Mesothelial cell of epicardium (in vitro differentiated cells): ENCODE measurements at regions not wholly inside any gene's neighbourhood (a gene's known extent, or its start where the extent isn't known, plus 50 kb on each side); places are given as distances from the start of the nearest gene placed in this dataset.

Experiments
- DNase-seq, 2 experiments: peaks; one replicate each; pipeline ENCODE4 v3.0.0; 2021; ENCODE audit warnings: low spot score in 2 of 2; ENCODE audit not compliant: unreplicated experiment in 2 of 2
- H3K27ac Mint-ChIP-seq: 2 replicates; pipeline ENCODE4 v1.8.0; 2021; ENCODE audit warnings: mixed read lengths
- H3K27me3 Mint-ChIP-seq: 2 replicates; pipeline ENCODE4 v1.8.0; 2021; ENCODE audit warnings: low read depth, mixed read lengths
- H3K36me3 Mint-ChIP-seq: 2 replicates; pipeline ENCODE4 v1.8.0; 2021; ENCODE audit warnings: mixed read lengths
- H3K4me1 Mint-ChIP-seq: 2 replicates; pipeline ENCODE4 v1.8.0; 2021; ENCODE audit warnings: mixed read lengths
- H3K4me3 Mint-ChIP-seq: 2 replicates; pipeline ENCODE4 v1.8.0; 2021; ENCODE audit warnings: mild to moderate bottlenecking, moderate library complexity, mixed read lengths
- H3K9me3 Mint-ChIP-seq: 2 replicates; pipeline ENCODE4 v1.8.0; 2021; ENCODE audit warnings: mixed read lengths
- CTCF ChIP-seq: fragments of 200-600 bp; sonication (generic); IDR thresholded peaks from one replicate; pipeline ENCODE4 v1.5.0; 2021; ENCODE audit warnings: antibody characterized with exemption; ENCODE audit not compliant: unreplicated experiment

- H3K4me3 Mint-ChIP-seq = no peak overlapping the region
- no peak overlapping the region for H3K27ac Mint-ChIP-seq
- no peak for TF ChIP-seq CTCF
- H3K4me1 Mint-ChIP-seq = peaks cover 7% of the 10 kb centered on the region
- peaks cover 16% of the 10 kb centered on the region for H3K9me3 Mint-ChIP-seq
- DNase-seq = no peak
- H3K27me3 Mint-ChIP-seq = no peaks in the 10 kb centered on the region
- H3K36me3 Mint-ChIP-seq = no peaks in the 10 kb centered on the region
Measured at GRCh38 chr5:71977311-71977710, 130.0 kb upstream of the MAP1B start.

GRCh38 chr5:71978216-71978615 is 129.1 kb upstream of the MAP1B start:
- Mint-ChIP-seq H3K27me3 (no peaks in the 10 kb centered on the region), H3K36me3 (no peaks in the 10 kb centered on the region), H3K27ac (no peak overlapping the region), H3K9me3 (peaks cover 25% of the 10 kb centered on the region), H3K4me1 (peaks cover 7% of the 10 kb centered on the region), H3K4me3 (no peak overlapping the region)
- DNase-seq = no peak
- TF ChIP-seq CTCF = no peak

- Mint-ChIP-seq H3K27ac (no peak overlapping the region), H3K36me3 (no peaks in the 10 kb centered on the region), H3K4me1 (no peaks in the 10 kb centered on the region), H3K9me3 (peaks cover 33% of the 10 kb centered on the region), H3K27me3 (no peaks in the 10 kb centered on the region), H3K4me3 (no peak overlapping the region)
- no peak for DNase-seq
- TF ChIP-seq CTCF = no peak
Measured at GRCh38 chr5:71982717-71983395, 124.4 kb upstream of the MAP1B start.

- H3K4me1 Mint-ChIP-seq = no peaks in the 10 kb centered on the region
- H3K36me3 Mint-ChIP-seq = no peaks in the 10 kb centered on the region
- H3K4me3 Mint-ChIP-seq = no peak overlapping the region
- no peak for DNase-seq
- H3K27ac Mint-ChIP-seq = no peak overlapping the region
- peaks cover 29% of the 10 kb centered on the region for H3K9me3 Mint-ChIP-seq
- no peaks in the 10 kb centered on the region for H3K27me3 Mint-ChIP-seq
- no peak for TF ChIP-seq CTCF
Measured at GRCh38 chr5:71986101-71986500, 121.2 kb upstream of the MAP1B start.

- no peak for DNase-seq
- Mint-ChIP-seq H3K27ac (no peak overlapping the region), H3K4me1 (peaks cover under 1% of the 10 kb centered on the region), H3K36me3 (no peaks in the 10 kb centered on the region), H3K9me3 (peaks cover 13% of the 10 kb centered on the region), H3K27me3 (no peaks in the 10 kb centered on the region), H3K4me3 (no peak overlapping the region)
- TF ChIP-seq CTCF = no peak
Measured at GRCh38 chr5:71988808-71989207, 118.5 kb upstream of the MAP1B start.

- H3K4me3 Mint-ChIP-seq = no peak overlapping the region
- peaks cover 9% of the 10 kb centered on the region for H3K4me1 Mint-ChIP-seq
- H3K9me3 Mint-ChIP-seq = peaks cover 13% of the 10 kb centered on the region
- no peak overlapping the region for H3K27ac Mint-ChIP-seq
- no peaks in the 10 kb centered on the region for H3K36me3 Mint-ChIP-seq
- H3K27me3 Mint-ChIP-seq = no peaks in the 10 kb centered on the region
- no peak for DNase-seq
- TF ChIP-seq CTCF = no peak
Measured at GRCh38 chr5:71993600-71993999, 113.7 kb upstream of the MAP1B start.
